WTC11 (cell line): ENCODE measurements at regions not wholly inside any gene's neighbourhood (a gene's known extent, or its start where the extent isn't known, plus 50 kb on each side); places are given as distances from the start of the nearest gene placed in this dataset.

Experiments
- ATAC-seq: fragments of 200-7000 bp; cut with Tn5 transposase; 2 replicates; pipeline ENCODE4 v1.10.0; 2021; ENCODE audit warnings: mild to moderate bottlenecking, moderate library complexity
- CTCF ChIA-PET: fragments of 300-600 bp; sonication (Branson Sonifier 250); formaldehyde crosslinking; loops from one replicate; lab custom pipeline; 2021; ENCODE audit warnings: antibody characterized with exemption; lab: Charles Lee
- POLR2A ChIA-PET: fragments of 350-600 bp; sonication (Branson Sonifier 250); formaldehyde crosslinking; loops from one replicate; lab custom pipeline; 2021; ENCODE audit warnings: antibody characterized with exemption; lab: Charles Lee
- DNase-seq: peaks from one replicate; pipeline ENCODE4 v3.0.0; 2021; ENCODE audit warnings: low spot score
- H3K27ac Mint-ChIP-seq: 2 replicates; pipeline ENCODE4 v1.8.0; 2021; ENCODE audit warnings: mixed read lengths
- H3K27me3 Mint-ChIP-seq: 2 replicates; pipeline ENCODE4 v1.8.0; 2021; ENCODE audit warnings: low read depth, mild to moderate bottlenecking, moderate library complexity, mixed read lengths
- H3K36me3 Mint-ChIP-seq: 2 replicates; pipeline ENCODE4 v1.8.0; 2021; ENCODE audit warnings: mixed read lengths
- H3K4me1 Mint-ChIP-seq: 2 replicates; pipeline ENCODE4 v1.8.0; 2022; ENCODE audit warnings: mixed read lengths
- H3K4me3 Mint-ChIP-seq: 2 replicates; pipeline ENCODE4 v1.8.0; 2021; ENCODE audit warnings: mild to moderate bottlenecking, moderate library complexity, mixed read lengths
- H3K9me3 Mint-ChIP-seq: 2 replicates; pipeline ENCODE4 v1.8.0; 2021; ENCODE audit warnings: mixed read lengths
- CBFB ChIP-seq: sonication (generic); formaldehyde crosslinking; IDR thresholded peaks from 2 replicates; pipeline ENCODE4 v1.8.1; 2022; ENCODE audit warnings: mild to moderate bottlenecking, low read depth, missing genetic modification reagents
- EMX1 ChIP-seq: fragments of 250-450 bp; sonication (Bioruptor Pico); IDR thresholded peaks from 2 replicates; pipeline ENCODE4 v1.8.0; 2021; ENCODE audit warnings: mild to moderate bottlenecking
- GRHL2 ChIP-seq: fragments of 250-450 bp; sonication (Bioruptor Pico); IDR thresholded peaks from 2 replicates; pipeline ENCODE4 v1.8.0; 2022; ENCODE audit warnings: mild to moderate bottlenecking, moderate library complexity; ENCODE audit not compliant: insufficient replicate concordance, severe bottlenecking
- IRF2 ChIP-seq: sonication (generic); formaldehyde crosslinking; IDR thresholded peaks from 2 replicates; pipeline ENCODE4 v1.8.0; 2022; ENCODE audit warnings: low read depth, missing genetic modification reagents, borderline replicate concordance
- KAT7 ChIP-seq: sonication (generic); formaldehyde crosslinking; IDR thresholded peaks from 2 replicates; pipeline ENCODE4 v1.8.1; 2023; ENCODE audit warnings: missing genetic modification reagents, mild to moderate bottlenecking, borderline replicate concordance
- NFYB ChIP-seq: sonication (generic); formaldehyde crosslinking; conservative IDR thresholded peaks from 2 replicates; pipeline ENCODE4 v1.8.0; 2022; ENCODE audit warnings: low read depth, missing genetic modification reagents
- PRRX2 ChIP-seq: fragments of 250-450 bp; sonication (Bioruptor Pico); IDR thresholded peaks from 2 replicates; pipeline ENCODE4 v1.8.0; 2021; ENCODE audit warnings: mild to moderate bottlenecking
- SOX15 ChIP-seq: fragments of 250-450 bp; sonication (Bioruptor Pico); IDR thresholded peaks from 2 replicates; pipeline ENCODE4 v1.9.0; 2021; ENCODE audit warnings: mild to moderate bottlenecking
- TEAD1 ChIP-seq: sonication (generic); formaldehyde crosslinking; IDR thresholded peaks from 2 replicates; pipeline ENCODE4 v1.8.0; 2022; ENCODE audit warnings: mild to moderate bottlenecking, missing genetic modification reagents
- ZBTB21 ChIP-seq: sonication (generic); formaldehyde crosslinking; IDR thresholded peaks from 2 replicates; pipeline ENCODE4 v1.8.1; 2023; ENCODE audit warnings: mild to moderate bottlenecking, missing genetic modification reagents, borderline replicate concordance
- ZNF232 ChIP-seq: sonication (generic); formaldehyde crosslinking; IDR thresholded peaks from 2 replicates; pipeline ENCODE4 v1.8.0; 2022; ENCODE audit warnings: mild to moderate bottlenecking, missing genetic modification reagents
- ZNF396 ChIP-seq: fragments of 250-450 bp; sonication (Bioruptor Pico); IDR thresholded peaks from 2 replicates; pipeline ENCODE4 v1.8.0; 2021; ENCODE audit warnings: mild to moderate bottlenecking, moderate library complexity, borderline replicate concordance
- ZNF671 ChIP-seq: fragments of 250-450 bp; sonication (Bioruptor Pico); IDR thresholded peaks from 2 replicates; pipeline ENCODE4 v1.8.0; 2021; ENCODE audit warnings: mild to moderate bottlenecking
- TF ChIP-seq, protein P1 (sequence below): sonication (generic); formaldehyde crosslinking; conservative IDR thresholded peaks from 2 replicates; pipeline ENCODE4 v1.8.1; 2023; ENCODE audit warnings: mild to moderate bottlenecking, low read depth, missing genetic modification reagents, moderate library complexity
- TF ChIP-seq, protein P2 (sequence below): fragments of 250-450 bp; sonication (Bioruptor Pico); IDR thresholded peaks from 2 replicates; pipeline ENCODE4 v1.8.0; 2021; ENCODE audit warnings: mild to moderate bottlenecking
- TF ChIP-seq, protein P3 (sequence below): sonication (generic); formaldehyde crosslinking; IDR thresholded peaks from 2 replicates; pipeline ENCODE4 v1.8.1; 2023; ENCODE audit warnings: mild to moderate bottlenecking, missing genetic modification reagents, moderate library complexity
- TF ChIP-seq, protein P4 (sequence below): sonication (generic); formaldehyde crosslinking; IDR thresholded peaks from 2 replicates; pipeline ENCODE4 v1.8.1; 2023; ENCODE audit warnings: mild to moderate bottlenecking, missing genetic modification reagents, borderline replicate concordance

DNA sequence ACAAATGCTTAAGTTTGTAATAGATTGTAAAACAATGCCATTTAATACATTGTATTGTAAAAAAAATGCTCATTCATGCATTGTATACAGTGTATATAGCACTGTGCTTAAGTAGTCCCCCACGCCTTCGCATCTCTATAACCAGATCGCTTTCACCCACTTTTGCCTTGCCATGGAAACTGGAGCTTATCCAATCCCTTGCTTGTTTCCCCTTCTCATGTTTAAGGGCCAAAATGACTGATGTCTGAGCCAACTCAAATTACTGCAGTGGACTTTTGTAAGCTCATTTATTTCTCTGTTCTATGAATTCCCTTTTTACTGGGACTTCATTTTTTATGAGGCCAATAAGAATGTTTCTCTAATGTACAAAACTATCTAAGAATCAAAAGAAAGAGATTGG lies 730.9 kb upstream of the GJE1 start:
- ChIA-PET CTCF (no interaction called here), POLR2A (no interaction called here)
- no peak overlapping the region for H3K27ac Mint-ChIP-seq
- peaks cover 11% of the 10 kb centered on the region for H3K36me3 Mint-ChIP-seq
- H3K4me3 Mint-ChIP-seq = no peak overlapping the region
- DNase-seq = no peak
- peaks cover 8% of the 10 kb centered on the region for H3K9me3 Mint-ChIP-seq
- no peak for TF ChIP-seq ZBTB21 (CRISPR knock-in tag)
- H3K27me3 Mint-ChIP-seq = no peaks in the 10 kb centered on the region
- H3K4me1 Mint-ChIP-seq = no peaks in the 10 kb centered on the region
- no peak for ATAC-seq

DNA sequence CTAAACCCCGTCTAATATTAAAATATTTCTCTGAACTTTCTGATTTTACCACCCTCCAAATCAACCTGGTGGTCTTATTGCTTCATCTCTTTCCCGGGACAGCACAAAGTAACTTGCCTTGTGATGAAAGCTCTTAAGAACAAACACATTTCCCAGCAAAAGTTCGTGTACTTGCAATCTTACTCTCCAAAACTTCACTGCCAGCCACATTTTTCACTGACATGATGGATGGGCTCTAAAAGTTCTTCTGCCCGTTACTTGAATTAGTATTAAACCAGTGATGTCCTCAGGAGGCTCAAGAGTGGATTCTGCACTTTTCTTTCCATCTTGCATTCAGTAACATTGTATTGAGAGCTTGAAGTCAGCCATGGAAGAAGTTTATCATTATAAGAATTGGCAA lies 731.6 kb upstream of the GJE1 start:
- Mint-ChIP-seq H3K4me3 (no peak overlapping the region), H3K27me3 (no peaks in the 10 kb centered on the region), H3K4me1 (no peaks in the 10 kb centered on the region), H3K27ac (no peak overlapping the region), H3K9me3 (peaks cover 1% of the 10 kb centered on the region), H3K36me3 (peaks cover 4% of the 10 kb centered on the region)
- ChIA-PET CTCF (no interaction called here), POLR2A (no interaction called here)
- TF ChIP-seq CBFB (no peak), GRHL2 (no peak), IRF2 (CRISPR knock-in tag) (no peak), ZBTB21 (CRISPR knock-in tag) (no peak), PRRX2 (CRISPR knock-in tag) (no peak)
- TF ChIP-seq, protein P1, sequence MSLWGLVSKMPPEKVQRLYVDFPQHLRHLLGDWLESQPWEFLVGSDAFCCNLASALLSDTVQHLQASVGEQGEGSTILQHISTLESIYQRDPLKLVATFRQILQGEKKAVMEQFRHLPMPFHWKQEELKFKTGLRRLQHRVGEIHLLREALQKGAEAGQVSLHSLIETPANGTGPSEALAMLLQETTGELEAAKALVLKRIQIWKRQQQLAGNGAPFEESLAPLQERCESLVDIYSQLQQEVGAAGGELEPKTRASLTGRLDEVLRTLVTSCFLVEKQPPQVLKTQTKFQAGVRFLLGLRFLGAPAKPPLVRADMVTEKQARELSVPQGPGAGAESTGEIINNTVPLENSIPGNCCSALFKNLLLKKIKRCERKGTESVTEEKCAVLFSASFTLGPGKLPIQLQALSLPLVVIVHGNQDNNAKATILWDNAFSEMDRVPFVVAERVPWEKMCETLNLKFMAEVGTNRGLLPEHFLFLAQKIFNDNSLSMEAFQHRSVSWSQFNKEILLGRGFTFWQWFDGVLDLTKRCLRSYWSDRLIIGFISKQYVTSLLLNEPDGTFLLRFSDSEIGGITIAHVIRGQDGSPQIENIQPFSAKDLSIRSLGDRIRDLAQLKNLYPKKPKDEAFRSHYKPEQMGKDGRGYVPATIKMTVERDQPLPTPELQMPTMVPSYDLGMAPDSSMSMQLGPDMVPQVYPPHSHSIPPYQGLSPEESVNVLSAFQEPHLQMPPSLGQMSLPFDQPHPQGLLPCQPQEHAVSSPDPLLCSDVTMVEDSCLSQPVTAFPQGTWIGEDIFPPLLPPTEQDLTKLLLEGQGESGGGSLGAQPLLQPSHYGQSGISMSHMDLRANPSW (CRISPR knock-in tag) = no peak
- TF ChIP-seq, protein P2, sequence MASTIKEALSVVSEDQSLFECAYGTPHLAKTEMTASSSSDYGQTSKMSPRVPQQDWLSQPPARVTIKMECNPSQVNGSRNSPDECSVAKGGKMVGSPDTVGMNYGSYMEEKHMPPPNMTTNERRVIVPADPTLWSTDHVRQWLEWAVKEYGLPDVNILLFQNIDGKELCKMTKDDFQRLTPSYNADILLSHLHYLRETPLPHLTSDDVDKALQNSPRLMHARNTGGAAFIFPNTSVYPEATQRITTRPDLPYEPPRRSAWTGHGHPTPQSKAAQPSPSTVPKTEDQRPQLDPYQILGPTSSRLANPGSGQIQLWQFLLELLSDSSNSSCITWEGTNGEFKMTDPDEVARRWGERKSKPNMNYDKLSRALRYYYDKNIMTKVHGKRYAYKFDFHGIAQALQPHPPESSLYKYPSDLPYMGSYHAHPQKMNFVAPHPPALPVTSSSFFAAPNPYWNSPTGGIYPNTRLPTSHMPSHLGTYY (CRISPR knock-in tag) = no peak
- DNase-seq = no peak
- ATAC-seq = no peak

DNA sequence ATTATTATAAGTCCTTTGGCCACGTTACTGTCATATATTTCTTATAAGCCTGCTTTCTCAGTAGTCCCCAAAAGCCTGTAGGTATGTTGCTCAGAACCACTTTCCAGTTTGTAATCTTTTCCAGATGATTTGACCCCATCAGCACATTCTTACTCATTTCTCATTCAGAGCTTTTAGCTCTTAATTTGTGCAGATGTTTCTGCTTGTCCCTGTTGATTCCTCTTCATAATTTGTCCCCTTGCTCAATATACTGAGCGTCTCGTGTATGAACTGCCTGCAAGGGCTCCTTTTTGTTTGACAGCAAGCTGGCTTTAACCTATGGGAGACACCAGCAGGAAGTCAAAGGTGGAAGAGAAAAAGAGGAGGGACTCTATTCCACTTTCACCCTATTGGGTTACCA lies 733.8 kb upstream of the GJE1 start:
- H3K27ac Mint-ChIP-seq = no peak overlapping the region
- no peak for DNase-seq
- ChIA-PET CTCF (no interaction called here), POLR2A (no interaction called here)
- no peak overlapping the region for H3K4me3 Mint-ChIP-seq
- peaks cover 4% of the 10 kb centered on the region; the same call in 1 of the 2 replicates for H3K36me3 Mint-ChIP-seq
- H3K27me3 Mint-ChIP-seq = 0 out of 2 replicates have a peak, but pooled peaks cover 2% of the 10 kb centered on the region
- H3K4me1 Mint-ChIP-seq = no peaks in the 10 kb centered on the region
- ATAC-seq = no peak
- H3K9me3 Mint-ChIP-seq = peaks cover 4% of the 10 kb centered on the region
- TF ChIP-seq ZNF396 (CRISPR knock-in tag) = no peak
- TF ChIP-seq, protein P3, sequence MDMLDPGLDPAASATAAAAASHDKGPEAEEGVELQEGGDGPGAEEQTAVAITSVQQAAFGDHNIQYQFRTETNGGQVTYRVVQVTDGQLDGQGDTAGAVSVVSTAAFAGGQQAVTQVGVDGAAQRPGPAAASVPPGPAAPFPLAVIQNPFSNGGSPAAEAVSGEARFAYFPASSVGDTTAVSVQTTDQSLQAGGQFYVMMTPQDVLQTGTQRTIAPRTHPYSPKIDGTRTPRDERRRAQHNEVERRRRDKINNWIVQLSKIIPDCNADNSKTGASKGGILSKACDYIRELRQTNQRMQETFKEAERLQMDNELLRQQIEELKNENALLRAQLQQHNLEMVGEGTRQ (CRISPR knock-in tag) = no peak
- no peak for TF ChIP-seq SOX15 (CRISPR knock-in tag)
- TF ChIP-seq, protein P4, sequence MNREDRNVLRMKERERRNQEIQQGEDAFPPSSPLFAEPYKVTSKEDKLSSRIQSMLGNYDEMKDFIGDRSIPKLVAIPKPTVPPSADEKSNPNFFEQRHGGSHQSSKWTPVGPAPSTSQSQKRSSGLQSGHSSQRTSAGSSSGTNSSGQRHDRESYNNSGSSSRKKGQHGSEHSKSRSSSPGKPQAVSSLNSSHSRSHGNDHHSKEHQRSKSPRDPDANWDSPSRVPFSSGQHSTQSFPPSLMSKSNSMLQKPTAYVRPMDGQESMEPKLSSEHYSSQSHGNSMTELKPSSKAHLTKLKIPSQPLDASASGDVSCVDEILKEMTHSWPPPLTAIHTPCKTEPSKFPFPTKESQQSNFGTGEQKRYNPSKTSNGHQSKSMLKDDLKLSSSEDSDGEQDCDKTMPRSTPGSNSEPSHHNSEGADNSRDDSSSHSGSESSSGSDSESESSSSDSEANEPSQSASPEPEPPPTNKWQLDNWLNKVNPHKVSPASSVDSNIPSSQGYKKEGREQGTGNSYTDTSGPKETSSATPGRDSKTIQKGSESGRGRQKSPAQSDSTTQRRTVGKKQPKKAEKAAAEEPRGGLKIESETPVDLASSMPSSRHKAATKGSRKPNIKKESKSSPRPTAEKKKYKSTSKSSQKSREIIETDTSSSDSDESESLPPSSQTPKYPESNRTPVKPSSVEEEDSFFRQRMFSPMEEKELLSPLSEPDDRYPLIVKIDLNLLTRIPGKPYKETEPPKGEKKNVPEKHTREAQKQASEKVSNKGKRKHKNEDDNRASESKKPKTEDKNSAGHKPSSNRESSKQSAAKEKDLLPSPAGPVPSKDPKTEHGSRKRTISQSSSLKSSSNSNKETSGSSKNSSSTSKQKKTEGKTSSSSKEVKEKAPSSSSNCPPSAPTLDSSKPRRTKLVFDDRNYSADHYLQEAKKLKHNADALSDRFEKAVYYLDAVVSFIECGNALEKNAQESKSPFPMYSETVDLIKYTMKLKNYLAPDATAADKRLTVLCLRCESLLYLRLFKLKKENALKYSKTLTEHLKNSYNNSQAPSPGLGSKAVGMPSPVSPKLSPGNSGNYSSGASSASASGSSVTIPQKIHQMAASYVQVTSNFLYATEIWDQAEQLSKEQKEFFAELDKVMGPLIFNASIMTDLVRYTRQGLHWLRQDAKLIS = no peak
- no peak for TF ChIP-seq EMX1 (CRISPR knock-in tag)
- TF ChIP-seq TEAD1 (CRISPR knock-in tag) = no peak
- TF ChIP-seq KAT7 = no peak
- TF ChIP-seq ZNF232 = no peak
- TF ChIP-seq ZNF671 (CRISPR knock-in tag) = no peak
- no peak for TF ChIP-seq NFYB (CRISPR knock-in tag)
